ENCODE measurements at regions not wholly inside any gene's neighbourhood (a gene's known extent, or its start where the extent isn't known, plus 50 kb on each side); places are given as distances from the start of the nearest gene placed in this dataset.
"Not testable (repeated sequence)": the region's sequence is repeated elsewhere in the genome, so short reads cannot be mapped to it uniquely, and the experiment has no call there.

- Mint-ChIP-seq H3K27ac (no peak overlapping the region), H3K9me3 (no peaks in the 10 kb centered on the region), H3K4me3 (no peak overlapping the region), H3K4me1 (no peaks in the 10 kb centered on the region), H3K36me3 (no peaks in the 10 kb centered on the region)
- ATAC-seq (no peak), DNase-seq (ENCODE audit: low spot score in 2 of 2) (no peak)
Observed at GRCh38 chr12:62005615-62006014, 254.6 kb upstream of the USP15 start.

- DNase-seq (ENCODE audit: low spot score in 2 of 2) (no peak), ATAC-seq (no peak)
- H3K9me3 Mint-ChIP-seq: no peaks in the 10 kb centered on the region
- H3K4me1 Mint-ChIP-seq: no peaks in the 10 kb centered on the region
- H3K36me3 Mint-ChIP-seq: no peaks in the 10 kb centered on the region
- no peak overlapping the region for H3K4me3 Mint-ChIP-seq
- H3K27ac Mint-ChIP-seq: no peak overlapping the region
Observed at GRCh38 chr12:62006076-62006732, 254.0 kb upstream of the USP15 start.

- no peak for ATAC-seq
- no peaks in the 10 kb centered on the region for H3K4me1 Mint-ChIP-seq
- H3K27ac Mint-ChIP-seq: no peak overlapping the region
- no peak for DNase-seq (ENCODE audit: low spot score in 2 of 2)
- H3K4me3 Mint-ChIP-seq: no peak overlapping the region
- H3K9me3 Mint-ChIP-seq: no peaks in the 10 kb centered on the region
- no peaks in the 10 kb centered on the region for H3K36me3 Mint-ChIP-seq
Observed at GRCh38 chr12:62008703-62009102, 251.5 kb upstream of the USP15 start.

- H3K4me3 Mint-ChIP-seq: no peak overlapping the region
- DNase-seq (ENCODE audit: low spot score in 2 of 2) (no peak), ATAC-seq (no peak)
- H3K4me1 Mint-ChIP-seq: no peaks in the 10 kb centered on the region
- H3K36me3 Mint-ChIP-seq: no peaks in the 10 kb centered on the region
- H3K9me3 Mint-ChIP-seq: no peaks in the 10 kb centered on the region
- no peak overlapping the region for H3K27ac Mint-ChIP-seq
Observed at GRCh38 chr12:62009445-62009844, 250.8 kb upstream of the USP15 start.

- not testable (repeated sequence) for H3K4me3 Mint-ChIP-seq, H3K36me3 Mint-ChIP-seq, ATAC-seq
Observed at GRCh38 chr12:62010331-62010906, 249.8 kb upstream of the USP15 start.

GRCh38 chr12:62010973-62011372, 249.2 kb upstream of the USP15 start:
- H3K4me1 Mint-ChIP-seq, H3K9me3 Mint-ChIP-seq, ATAC-seq: not testable (repeated sequence)

More at GRCh38 chr12:62010331-62010906, 249.8 kb upstream of the USP15 start:
- H3K27ac Mint-ChIP-seq; H3K9me3 Mint-ChIP-seq; DNase-seq (ENCODE audit: low spot score in 2 of 2); H3K4me1 Mint-ChIP-seq: not testable (repeated sequence)

GRCh38 chr12:62014330-62014729, 245.9 kb upstream of the USP15 start:
- H3K36me3 Mint-ChIP-seq: no peaks in the 10 kb centered on the region
- H3K27ac Mint-ChIP-seq: no peak overlapping the region
- no peaks in the 10 kb centered on the region for H3K9me3 Mint-ChIP-seq
- no peaks in the 10 kb centered on the region for H3K4me1 Mint-ChIP-seq
- no peak for ATAC-seq
- H3K4me3 Mint-ChIP-seq: no peak overlapping the region
- DNase-seq (ENCODE audit: low spot score in 2 of 2): no peak

More at GRCh38 chr12:62010973-62011372, 249.2 kb upstream of the USP15 start:
- not testable (repeated sequence) for H3K36me3 Mint-ChIP-seq; H3K4me3 Mint-ChIP-seq; H3K27ac Mint-ChIP-seq; DNase-seq (ENCODE audit: low spot score in 2 of 2)

- Mint-ChIP-seq H3K4me3 (no peak overlapping the region), H3K9me3 (no peaks in the 10 kb centered on the region), H3K27ac (no peak overlapping the region), H3K4me1 (no peaks in the 10 kb centered on the region), H3K36me3 (no peaks in the 10 kb centered on the region)
- ATAC-seq (no peak), DNase-seq (ENCODE audit: low spot score in 2 of 2) (no peak)
Observed at GRCh38 chr12:62016021-62016420, 244.2 kb upstream of the USP15 start.

- Mint-ChIP-seq H3K4me1 (no peaks in the 10 kb centered on the region), H3K27ac (no peak overlapping the region), H3K4me3 (no peak overlapping the region), H3K9me3 (peaks cover 7% of the 10 kb centered on the region), H3K36me3 (no peaks in the 10 kb centered on the region)
- ATAC-seq (no peak), DNase-seq (ENCODE audit: low spot score in 2 of 2) (no peak)
Observed at GRCh38 chr12:62021808-62022207, 238.4 kb upstream of the USP15 start.

- no peak overlapping the region for H3K4me3 Mint-ChIP-seq
- no peak for DNase-seq (ENCODE audit: low spot score in 2 of 2)
- no peaks in the 10 kb centered on the region for H3K36me3 Mint-ChIP-seq
- H3K4me1 Mint-ChIP-seq: no peaks in the 10 kb centered on the region
- peaks cover 7% of the 10 kb centered on the region for H3K9me3 Mint-ChIP-seq
- no peak overlapping the region for H3K27ac Mint-ChIP-seq
- no peak for ATAC-seq
Observed at GRCh38 chr12:62028536-62028935, 231.7 kb upstream of the USP15 start.

GRCh38 chr12:62032870-62033269, 227.3 kb upstream of the USP15 start:
- Mint-ChIP-seq H3K4me3 (no peak overlapping the region), H3K4me1 (no peaks in the 10 kb centered on the region), H3K9me3 (peaks cover 6% of the 10 kb centered on the region), H3K27ac (no peak overlapping the region), H3K36me3 (no peaks in the 10 kb centered on the region)
- no peak for ATAC-seq
- DNase-seq (ENCODE audit: low spot score in 2 of 2): no peak

GRCh38 chr12:62044450-62045135, 215.6 kb upstream of the USP15 start:
- Mint-ChIP-seq H3K4me1 (no peaks in the 10 kb centered on the region), H3K9me3 (peaks cover 8% of the 10 kb centered on the region), H3K27ac (no peak overlapping the region), H3K36me3 (no peaks in the 10 kb centered on the region), H3K4me3 (no peak overlapping the region)
- DNase-seq (ENCODE audit: low spot score in 2 of 2): no peak
- no peak for ATAC-seq

- Mint-ChIP-seq H3K36me3 (no peaks in the 10 kb centered on the region), H3K27ac (no peak overlapping the region), H3K4me1 (no peaks in the 10 kb centered on the region), H3K4me3 (no peak overlapping the region), H3K9me3 (peaks cover 8% of the 10 kb centered on the region)
- DNase-seq (ENCODE audit: low spot score in 2 of 2) (no peak), ATAC-seq (no peak)
Observed at GRCh38 chr12:62045211-62045610, 215.0 kb upstream of the USP15 start.

- H3K36me3 Mint-ChIP-seq: no peaks in the 10 kb centered on the region
- DNase-seq (ENCODE audit: low spot score in 2 of 2) (no peak), ATAC-seq (no peak)
- H3K4me3 Mint-ChIP-seq: no peak overlapping the region
- H3K9me3 Mint-ChIP-seq: peaks cover 6% of the 10 kb centered on the region
- H3K27ac Mint-ChIP-seq: no peak overlapping the region
- no peaks in the 10 kb centered on the region for H3K4me1 Mint-ChIP-seq
Observed at GRCh38 chr12:62050785-62051184, 209.4 kb upstream of the USP15 start.

GRCh38 chr12:62069976-62070375, 190.2 kb upstream of the USP15 start:
- DNase-seq (ENCODE audit: low spot score in 2 of 2) (no peak), ATAC-seq (no peak)
- no peak overlapping the region for H3K4me3 Mint-ChIP-seq
- H3K9me3 Mint-ChIP-seq: no peaks in the 10 kb centered on the region
- H3K27ac Mint-ChIP-seq: no peak overlapping the region
- no peaks in the 10 kb centered on the region for H3K36me3 Mint-ChIP-seq
- H3K4me1 Mint-ChIP-seq: no peaks in the 10 kb centered on the region

GRCh38 chr12:62073236-62073635, 187.0 kb upstream of the USP15 start:
- H3K36me3 Mint-ChIP-seq; H3K27ac Mint-ChIP-seq; ATAC-seq; H3K9me3 Mint-ChIP-seq; H3K4me3 Mint-ChIP-seq; DNase-seq (ENCODE audit: low spot score in 2 of 2); H3K4me1 Mint-ChIP-seq: not testable (repeated sequence)
